NCI-H82 treated with DMSO at 0.1 percent for 48 hours (cell line): ENCODE measurements at regions not wholly inside any gene's neighbourhood (a gene's known extent, or its start where the extent isn't known, plus 50 kb on each side); places are given as distances from the start of the nearest gene placed in this dataset.
"Not testable (repeated sequence)": the region's sequence is repeated elsewhere in the genome, so short reads cannot be mapped to it uniquely, and the experiment has no call there.

ENCODE experiments used
- DNase-seq: peaks from one replicate; lab custom pipeline; 2025; ENCODE audit not compliant: unreplicated experiment; lab: John Stamatoyannopoulos, UW

DNA sequence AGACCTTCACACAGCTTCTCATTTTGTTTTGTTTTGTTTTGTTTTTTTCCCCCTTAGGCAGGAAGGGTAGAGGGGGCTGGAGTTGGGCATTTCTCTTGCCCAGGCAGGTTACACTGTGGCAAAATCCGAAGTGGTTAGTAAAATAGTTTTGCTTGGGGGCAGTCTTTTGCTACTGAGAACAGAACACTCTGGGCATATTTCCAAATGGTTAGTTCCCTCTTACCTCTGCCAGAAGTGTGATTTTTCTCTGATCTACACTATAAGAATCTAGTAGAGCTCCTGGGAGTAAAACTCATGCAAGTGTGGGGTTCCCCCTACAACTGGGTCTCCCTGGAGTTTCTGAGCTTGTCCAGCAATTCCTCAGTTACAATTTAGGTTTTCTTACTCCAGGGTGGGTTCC lies 61.7 kb downstream of the NPS start:
- no peak for DNase-seq

DNA sequence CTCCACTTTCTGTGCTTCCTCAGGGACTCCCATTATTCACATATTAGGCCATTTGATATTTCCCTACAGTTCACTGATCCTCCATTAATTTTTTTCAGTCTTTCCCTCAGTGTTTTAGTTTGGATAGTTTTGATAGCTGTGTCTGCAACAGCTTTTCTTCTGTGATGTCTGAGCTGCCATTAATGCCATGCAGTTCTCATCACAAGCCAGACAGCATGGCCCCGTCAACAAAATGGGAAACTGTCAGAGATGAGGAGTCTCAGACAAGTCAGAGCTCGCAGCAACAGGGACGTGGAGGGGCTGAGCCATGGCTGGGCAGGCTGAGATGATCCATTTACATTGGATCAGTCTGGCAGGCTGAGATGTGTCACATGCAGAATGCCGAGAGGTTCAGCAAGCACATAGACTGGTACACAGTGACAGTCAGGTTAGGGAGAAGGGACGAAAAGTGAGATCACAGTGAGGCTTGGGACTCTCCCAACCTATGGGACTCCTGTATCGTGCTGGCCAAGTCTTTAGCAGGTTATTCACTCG lies 65.4 kb downstream of the NPS start:
- no peak for DNase-seq

DNA sequence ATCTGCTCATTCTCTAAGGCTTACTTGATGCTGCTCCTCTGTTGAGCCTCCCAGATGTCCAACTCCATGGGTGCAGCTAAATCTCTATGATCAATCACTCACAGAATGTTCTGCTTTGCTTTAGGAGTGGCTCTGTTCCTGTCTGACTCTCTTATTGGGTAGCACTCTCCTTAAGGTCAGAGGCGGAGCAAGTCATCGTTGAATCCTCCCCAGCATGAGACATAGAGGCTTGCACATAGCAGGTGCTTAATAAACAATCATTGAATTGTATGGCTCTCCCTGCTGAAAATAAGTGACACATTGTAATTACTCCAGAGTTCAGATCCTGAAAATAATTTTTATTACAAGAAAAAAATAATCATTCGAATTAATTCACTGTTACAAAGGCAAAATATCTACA lies 69.7 kb downstream of the NPS start:
- DNase-seq, result no peak

DNA sequence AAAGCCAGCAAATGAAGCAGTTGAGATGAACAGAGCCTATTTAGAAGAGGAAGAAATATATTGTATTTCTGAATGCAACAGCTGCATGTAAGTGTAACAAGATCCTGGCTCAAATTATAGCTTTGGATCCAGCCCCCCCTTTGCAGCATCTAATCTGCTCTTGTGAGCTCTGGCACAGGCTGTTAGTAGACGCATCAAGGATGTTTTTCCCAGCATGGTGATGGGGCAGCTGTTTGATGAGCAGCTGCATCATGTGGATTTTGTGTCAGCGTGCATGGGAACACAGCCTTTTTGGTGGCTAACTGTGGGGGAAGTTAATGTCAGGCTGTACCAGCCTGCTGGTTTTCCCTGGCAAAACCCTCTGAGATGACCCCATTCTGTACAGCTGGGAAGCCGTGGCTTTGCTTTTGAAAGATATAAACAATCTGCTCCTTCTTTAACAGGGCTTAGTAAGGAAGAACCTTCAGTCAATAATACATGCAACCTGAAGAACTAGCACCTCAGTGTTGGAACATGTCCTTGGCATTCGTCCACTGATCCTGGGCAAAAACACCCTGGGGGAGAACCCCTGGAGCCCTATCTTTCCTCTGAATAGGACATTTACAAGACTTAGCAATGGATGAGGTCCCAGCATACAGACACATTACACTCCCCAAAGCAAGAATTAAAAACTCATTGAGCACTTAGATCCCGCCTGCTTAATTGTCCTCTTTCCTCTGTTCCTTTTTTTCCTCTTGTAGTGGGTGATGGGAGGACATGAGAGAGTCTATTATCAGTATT lies 70.6 kb downstream of the NPS start:
- peak; percentile 8 for DNase-seq

DNA sequence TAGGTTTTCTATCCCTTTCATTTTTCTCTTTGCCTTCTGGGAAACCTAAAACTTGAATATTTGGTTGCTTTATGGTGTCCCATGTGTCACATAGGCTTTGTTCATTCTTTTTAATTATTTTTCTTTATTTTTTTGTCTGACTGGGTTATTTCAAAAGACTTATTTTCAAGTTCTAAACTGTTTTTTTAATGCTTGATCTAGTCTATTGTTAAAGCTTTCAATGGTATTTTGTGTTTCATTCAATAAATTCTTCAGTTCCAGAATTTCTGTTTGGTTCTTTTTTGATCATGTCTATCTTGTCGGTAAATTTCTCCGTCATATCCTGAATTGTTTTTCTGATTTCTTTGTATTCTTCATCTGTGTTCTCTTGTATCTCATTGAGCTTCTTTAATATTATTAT lies 86.8 kb downstream of the NPS start:
- no peak for DNase-seq

DNA sequence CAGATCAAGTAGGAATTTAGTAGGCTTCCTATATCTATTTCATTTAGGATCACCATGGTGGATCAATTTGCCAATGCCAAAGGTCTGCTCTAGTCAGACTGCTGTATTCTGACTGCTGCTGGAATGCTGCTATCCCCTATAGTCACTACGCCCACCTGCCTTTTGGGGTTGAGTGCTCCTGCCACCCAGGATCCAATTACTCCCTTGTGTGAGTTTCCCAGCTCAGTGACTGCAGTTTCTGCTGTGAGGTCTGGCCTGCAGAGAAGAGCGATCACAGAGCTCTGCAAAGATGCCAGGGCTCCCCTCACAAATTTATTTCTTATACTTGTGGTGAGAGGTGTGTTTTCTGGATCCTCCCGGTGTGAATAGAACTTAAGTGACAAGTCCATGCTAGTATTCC lies 88.1 kb upstream of the FOXI2 start:
- no peak for DNase-seq

DNA sequence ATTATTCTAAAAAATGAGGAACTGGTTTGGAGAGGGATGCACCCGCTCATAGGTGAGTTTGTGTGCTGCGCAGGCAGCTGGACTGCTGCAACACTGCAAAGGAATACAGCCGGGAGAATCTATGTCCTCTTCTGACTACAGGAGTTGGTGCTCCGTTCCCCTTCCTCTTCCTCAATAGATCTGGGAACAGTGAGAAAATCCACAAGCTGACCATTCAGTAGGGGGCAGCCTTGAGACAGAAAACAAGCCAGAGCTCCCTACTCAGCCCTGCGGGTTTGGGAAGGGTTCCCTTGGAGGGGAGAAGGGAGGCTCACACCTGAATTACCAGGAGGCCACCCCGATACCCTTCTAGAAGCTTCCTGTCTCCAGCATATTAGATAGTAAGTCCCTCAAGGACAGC lies 87.3 kb upstream of the FOXI2 start:
- no peak for DNase-seq

DNA sequence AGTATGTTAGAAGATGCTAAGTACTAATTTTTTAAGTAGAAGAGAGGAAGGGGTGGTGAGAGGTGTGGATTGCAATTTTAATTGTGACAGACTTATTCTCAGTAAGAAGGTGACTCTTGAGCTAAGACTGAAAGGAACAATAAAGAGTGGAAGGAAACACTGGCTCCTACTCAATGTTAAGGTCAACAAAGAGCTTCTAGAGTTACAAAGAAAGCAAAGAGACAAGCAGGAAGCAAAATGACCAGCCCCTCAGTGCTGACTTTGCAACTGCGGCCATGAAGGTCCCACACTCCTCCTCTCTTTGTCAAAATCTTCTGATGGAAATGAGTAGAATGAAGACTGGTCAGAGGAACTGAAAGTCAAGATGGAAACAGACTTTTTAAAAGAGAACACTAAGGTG lies 79.9 kb upstream of the FOXI2 start:
- no peak for DNase-seq

DNA sequence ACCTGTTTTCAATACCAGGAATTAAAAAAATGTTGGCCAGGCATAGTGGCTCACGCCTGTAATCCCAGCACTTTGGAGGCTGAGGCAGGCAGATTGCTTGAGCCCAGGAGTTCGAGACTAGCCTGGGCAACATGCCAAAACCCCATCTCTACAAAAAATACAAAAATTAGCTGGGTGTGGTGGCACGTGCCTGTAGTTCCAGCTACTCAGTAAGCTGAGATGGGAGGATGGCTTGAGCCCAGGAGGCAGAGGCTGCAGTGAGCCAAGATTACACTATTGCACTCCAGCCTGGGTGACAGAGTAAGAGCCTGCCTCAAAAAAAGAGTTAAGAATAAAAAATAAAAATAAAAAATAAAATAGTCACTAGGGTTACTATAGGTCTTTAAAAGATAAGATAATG lies 60.6 kb upstream of the FOXI2 start:
- DNase-seq, result not testable (repeated sequence)

DNA sequence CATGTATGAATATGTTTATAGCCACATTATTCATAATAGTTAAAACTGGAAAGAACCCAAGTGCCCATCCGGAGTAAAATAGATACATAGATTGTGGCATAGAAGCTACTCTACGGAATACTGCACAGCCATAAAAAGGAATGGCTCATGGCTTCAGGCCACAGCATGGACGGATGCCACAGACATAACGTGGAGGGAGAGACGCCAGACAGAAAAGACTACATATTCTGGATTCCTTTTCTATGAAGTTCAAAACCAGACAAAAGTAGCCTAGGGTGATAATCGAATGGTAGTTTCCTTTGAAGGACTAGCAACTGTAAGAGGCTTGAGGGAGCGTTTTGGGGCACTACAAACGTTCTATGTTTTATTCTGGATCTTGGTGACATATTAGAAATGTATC lies 58.9 kb upstream of the FOXI2 start:
- DNase-seq, result no peak

DNA sequence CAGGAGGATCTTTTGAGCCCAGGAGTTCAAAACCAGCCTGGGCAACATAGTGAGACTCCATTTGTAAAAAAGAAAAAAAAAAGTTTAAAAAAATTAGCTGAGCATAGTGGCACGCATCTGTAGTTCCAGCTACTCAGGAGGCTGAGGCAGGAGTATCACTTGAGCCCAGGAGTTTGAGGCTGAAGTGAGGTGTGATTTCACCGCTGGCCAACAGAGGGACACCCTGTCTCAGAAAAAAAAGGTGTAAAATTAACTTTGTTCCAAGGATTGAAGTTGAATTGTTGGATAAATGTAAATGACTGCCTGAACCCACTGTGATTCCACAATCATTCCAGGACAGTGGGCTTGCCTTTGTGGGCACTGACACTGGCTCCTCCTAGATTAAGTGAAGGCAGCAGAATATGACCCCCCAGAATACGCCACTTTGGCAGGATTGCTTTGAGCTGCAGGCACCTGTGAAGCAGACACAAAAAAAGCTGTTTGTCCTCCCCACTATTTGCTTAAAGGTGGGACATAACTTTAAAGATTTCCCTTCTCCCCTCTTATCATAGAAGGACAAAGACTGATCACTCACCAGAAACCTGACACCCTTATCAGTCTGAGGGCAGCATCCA lies 57.2 kb upstream of the FOXI2 start:
- no peak for DNase-seq
